Prostate gland (tissue), 2 donors: ENCODE measurements at regions not wholly inside any gene's neighbourhood (a gene's known extent, or its start where the extent isn't known, plus 50 kb on each side); places are given as distances from the start of the nearest gene placed in this dataset.

Experiments
- POLR2A ChIP-seq: fragments of 450-650 bp; IDR thresholded peaks from one replicate; pipeline ENCODE4 v1.6.1; 2016; ENCODE audit warnings: antibody characterized with exemption, mild to moderate bottlenecking
- POLR2AphosphoS5 ChIP-seq: sonication (generic); formaldehyde crosslinking; IDR thresholded peaks from one replicate; pipeline ENCODE4 v1.6.1; 2017; ENCODE audit warnings: antibody characterized with exemption
- TF ChIP-seq, protein P1 (sequence below), 4 experiments: fragments of 200-600 bp in 2 of 4; fragments of 450-650 bp in 2 of 4; sonication (generic) in 2 of 4; IDR thresholded peaks; 1 replicate in 3 of 4; 2 replicates in 1 of 4; pipeline ENCODE4 v1.5.1; 2016 to 2019; ENCODE audit warnings: antibody characterized with exemption in 4 of 4, mild to moderate bottlenecking in 2 of 4, moderate library complexity in 2 of 4

DNA sequence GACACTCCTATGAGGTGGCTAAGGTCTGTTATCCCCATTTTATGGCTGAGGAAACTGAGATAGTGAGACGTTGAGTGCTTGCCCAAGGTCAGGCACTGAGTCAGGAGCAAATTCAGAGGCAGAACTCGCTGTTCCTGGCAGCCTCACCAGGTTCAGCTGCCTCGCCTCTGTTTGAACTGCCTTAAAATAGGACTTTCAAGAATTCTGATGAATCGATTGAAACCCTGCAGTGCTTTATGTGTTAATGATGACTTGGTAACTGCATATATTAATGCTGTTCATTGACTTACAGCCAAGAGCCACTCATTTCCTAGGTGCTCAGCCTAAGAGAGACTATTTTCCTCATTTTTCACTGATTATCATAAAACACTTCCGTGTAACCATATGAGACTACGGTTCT is 79.5 kb upstream of the BHLHE40 start:
- TF ChIP-seq, protein P1, sequence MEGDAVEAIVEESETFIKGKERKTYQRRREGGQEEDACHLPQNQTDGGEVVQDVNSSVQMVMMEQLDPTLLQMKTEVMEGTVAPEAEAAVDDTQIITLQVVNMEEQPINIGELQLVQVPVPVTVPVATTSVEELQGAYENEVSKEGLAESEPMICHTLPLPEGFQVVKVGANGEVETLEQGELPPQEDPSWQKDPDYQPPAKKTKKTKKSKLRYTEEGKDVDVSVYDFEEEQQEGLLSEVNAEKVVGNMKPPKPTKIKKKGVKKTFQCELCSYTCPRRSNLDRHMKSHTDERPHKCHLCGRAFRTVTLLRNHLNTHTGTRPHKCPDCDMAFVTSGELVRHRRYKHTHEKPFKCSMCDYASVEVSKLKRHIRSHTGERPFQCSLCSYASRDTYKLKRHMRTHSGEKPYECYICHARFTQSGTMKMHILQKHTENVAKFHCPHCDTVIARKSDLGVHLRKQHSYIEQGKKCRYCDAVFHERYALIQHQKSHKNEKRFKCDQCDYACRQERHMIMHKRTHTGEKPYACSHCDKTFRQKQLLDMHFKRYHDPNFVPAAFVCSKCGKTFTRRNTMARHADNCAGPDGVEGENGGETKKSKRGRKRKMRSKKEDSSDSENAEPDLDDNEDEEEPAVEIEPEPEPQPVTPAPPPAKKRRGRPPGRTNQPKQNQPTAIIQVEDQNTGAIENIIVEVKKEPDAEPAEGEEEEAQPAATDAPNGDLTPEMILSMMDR (IDR thresholded peaks at IDR 0.05): no peak
- TF ChIP-seq POLR2A (no peak), POLR2AphosphoS5 (peak; percentile 44)
